CD4-positive, alpha-beta T cell treated with Interferon alpha-2 for 1 hour (primary cell): ENCODE measurements at regions not wholly inside any gene's neighbourhood (a gene's known extent, or its start where the extent isn't known, plus 50 kb on each side); places are given as distances from the start of the nearest gene placed in this dataset.
"Not testable (repeated sequence)": the region's sequence is repeated elsewhere in the genome, so short reads cannot be mapped to it uniquely, and the experiment has no call there.

ENCODE experiments used
- DNase-seq, 2 donors: peaks; one replicate each; pipeline ENCODE4 v3.0.0-alpha.2; 2020 to 2022

- no peak for DNase-seq
These were observed 65.8 kb upstream of the CHST15 start for GRCh38 chr10:124159153-124159552.

- no peak for DNase-seq
These were observed 65.2 kb upstream of the CHST15 start for GRCh38 chr10:124158592-124158991.

DNA sequence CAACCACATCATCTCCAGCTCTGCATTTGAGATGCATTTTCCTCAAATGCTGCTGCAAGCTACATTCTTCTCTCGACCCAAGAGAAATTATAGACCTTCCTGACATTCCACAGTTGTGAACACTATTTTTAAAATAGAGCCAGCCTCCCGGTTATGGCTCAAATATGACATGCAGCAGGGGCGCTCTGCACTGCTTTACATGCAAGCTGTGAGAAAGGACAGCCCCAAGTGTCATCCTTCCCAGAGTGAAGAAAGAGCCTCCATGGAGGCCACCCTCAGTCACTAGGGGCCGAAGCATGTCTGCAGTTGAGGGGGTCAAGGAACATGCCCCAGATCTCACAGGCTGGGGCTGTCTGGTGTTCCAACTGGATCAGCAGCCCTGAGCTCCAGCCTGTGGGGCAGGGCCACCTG, 63.9 kb upstream of the CHST15 start:
- no peak for DNase-seq

GRCh38 chr10:124156524-124157260, 63.3 kb upstream of the CHST15 start:
- DNase-seq, result no peak

DNA sequence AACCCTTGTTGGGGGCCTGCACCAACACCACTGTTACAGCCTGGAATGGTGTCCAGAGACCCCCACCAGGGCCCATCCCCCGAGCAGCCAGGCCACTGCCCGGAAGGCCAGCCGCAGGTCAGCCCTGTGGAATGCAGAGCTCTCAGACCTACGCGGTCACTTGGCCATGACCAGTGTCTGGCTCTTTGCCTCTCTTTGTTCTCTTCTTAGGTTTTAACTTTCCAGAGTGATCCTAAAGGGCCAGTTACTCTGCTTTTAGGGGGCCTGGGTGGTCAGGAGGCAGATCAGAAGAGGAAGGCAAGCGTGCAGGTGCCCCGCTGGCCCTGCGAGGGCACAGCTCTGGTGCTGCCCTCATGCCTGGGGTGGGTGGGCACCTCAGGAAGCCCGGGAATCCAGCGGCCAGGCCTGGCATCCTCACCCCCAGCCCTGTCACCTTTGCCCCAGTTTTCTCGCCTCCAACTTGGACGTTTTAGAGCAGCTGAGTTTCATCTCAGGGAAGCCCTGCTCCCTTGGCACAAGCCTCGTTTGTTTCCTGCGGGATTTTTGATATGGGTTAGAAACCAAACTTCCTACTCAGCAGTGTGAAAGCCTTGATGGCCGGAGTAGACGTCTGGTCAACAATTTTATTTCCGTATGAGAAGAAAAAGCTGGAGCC, 62.5 kb upstream of the CHST15 start:
- no peak for DNase-seq

DNA sequence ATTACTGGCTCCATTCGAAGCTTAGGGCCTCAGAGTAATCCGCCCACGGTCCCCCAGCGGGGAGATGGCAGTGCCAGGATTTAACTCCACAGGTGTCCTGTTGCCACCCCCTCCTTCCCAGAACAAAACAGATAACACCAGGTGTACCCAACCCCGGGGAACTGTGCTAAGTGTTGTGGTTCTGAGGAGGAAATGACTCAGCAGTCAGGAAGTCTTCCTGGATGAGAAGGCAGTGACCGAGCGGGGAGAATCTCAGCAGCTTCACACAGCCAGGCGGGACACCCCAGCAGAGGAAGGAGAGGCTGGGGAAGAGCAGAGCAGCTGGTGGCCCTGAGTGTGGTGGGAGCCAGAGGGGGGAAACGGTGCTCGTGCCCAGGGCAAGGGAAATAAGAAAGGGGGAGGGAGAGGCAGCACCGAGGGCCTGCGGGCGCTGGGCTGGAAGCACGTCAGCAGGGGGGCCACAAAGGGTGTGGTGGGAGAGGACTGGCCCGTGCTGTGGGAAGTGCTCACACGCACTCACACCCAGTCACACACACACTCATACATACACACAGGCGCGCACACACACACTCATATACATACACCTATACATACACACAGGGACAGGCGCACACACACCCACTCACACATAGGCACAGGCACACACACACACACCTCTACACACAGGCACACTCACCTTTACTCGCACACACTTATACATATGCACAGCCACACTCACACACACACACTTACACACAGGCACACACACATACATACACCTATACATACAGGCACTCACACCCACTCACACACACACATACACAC, 59.8 kb upstream of the CHST15 start:
- DNase-seq, result peak; percentile 40 to 46

GRCh38 chr10:124152139-124153022, 59.0 kb upstream of the CHST15 start:
- no peak for DNase-seq

GRCh38 chr10:124151466-124152095, 58.2 kb upstream of the CHST15 start:
- no peak for DNase-seq

DNA sequence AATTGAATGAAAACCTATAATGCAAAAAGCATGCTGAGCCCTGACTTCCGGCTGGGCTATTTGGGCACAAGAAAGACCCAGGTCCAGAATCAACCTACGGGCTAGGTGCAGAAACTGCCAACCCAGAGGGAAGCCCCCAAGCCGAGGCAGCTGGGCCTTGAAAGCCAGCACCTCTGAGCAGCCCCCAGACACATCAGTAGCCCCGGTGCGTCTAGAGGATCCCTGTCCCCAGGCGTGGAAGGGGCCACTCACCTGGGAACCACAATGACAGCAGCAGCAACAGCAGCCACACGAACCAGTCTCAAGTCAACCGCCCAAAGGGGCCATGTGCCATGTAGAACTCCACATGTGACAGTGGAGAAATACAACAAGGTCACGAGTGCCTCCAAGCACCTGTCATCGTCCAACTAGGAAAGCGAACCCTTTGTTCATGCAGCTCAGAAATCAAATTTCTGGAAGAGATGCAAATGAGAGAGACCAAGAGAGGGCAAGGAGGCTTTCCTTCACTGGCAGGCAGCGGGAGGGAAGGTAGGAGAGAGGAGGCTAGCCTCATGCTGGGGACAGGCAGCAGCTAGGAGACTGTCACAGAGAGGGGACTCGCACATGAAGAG, 57.5 kb upstream of the CHST15 start:
- DNase-seq, result no peak

GRCh38 chr10:124150189-124150806, 56.9 kb upstream of the CHST15 start:
- DNase-seq, result no peak

GRCh38 chr10:124149189-124150042, 56.0 kb upstream of the CHST15 start:
- no peak for DNase-seq

- DNase-seq, result not testable (repeated sequence)
These were observed 55.3 kb upstream of the CHST15 start for GRCh38 chr10:124148509-124149188.

DNA sequence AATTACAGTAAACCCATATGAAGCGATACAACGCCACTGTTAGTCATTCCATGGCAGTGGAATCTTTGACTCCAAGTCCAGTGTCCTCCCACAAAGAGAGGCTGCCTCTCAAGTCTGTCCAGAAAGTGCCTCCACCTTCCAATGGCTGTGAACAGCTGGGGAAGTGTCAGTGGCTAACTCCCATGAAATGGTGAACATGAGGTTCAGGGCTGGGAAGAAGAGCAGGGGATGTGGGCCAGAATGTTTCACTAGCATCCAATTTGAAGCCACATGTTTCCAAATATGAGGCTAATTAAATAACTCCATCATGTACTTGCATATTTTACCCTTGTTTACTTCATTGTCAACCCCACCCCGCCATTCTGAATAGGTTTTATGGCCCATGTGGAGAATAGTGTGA, 53.1 kb upstream of the CHST15 start:
- DNase-seq, result no peak

DNA sequence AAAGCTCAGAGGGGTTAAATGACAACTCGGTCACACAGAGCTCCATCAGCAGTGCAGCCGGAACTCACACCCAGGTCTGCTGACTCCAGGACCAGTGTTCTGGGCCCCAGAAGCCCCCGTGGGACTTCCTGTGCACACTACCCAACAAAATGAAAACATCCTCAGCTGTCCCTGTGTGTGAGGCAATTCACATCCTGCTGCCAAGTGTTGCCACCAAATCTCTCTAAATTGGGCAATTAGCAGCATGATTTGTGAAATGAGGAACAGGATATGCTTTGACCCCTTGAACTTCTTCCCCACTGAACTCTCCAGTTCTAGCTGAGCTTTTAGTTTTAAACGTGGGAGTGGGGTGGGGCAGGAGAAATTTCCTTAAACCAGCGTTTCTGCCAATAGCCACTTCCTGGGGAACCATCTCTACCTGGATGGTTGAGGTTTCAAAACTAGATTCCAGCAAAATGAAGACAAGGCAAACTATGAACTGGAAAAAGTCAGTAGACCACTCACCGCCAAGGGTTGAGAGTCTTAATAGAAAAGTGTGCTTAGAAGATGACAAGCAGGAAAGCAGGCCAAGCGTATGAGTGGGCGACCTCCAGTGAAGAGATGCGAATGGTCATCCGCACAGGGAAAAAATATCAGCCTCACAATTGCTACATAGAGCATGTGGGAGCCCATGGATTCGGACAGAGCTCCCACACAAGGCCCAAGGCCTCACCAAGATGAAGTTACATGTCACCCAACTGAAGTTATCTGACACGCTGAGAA, 51.9 kb upstream of the CHST15 start:
- DNase-seq, result peak in 1 of 2 donors; percentile 55

DNA sequence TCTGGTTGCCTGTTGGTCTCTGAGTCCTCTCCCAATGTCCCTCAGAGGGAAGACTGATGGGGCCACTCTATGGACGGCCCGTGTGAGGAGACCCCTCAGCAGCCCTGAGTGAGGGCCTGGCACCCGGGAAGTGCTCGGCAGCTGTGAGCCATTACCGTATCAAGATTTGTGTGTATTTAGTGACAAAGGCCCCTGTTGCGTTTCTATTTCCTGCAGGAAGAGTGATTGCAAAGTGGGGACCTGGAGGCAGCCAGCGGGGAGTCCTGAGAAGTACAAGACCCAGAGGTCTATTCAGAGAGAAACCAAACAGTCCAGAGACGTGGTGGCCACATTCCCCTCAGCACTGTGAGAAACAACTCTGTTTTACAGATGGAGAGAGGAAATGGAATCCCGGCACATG, 51.1 kb upstream of the CHST15 start:
- DNase-seq, result no peak

GRCh38 chr10:124143721-124144120, 50.3 kb upstream of the CHST15 start:
- no peak for DNase-seq
